ENCODE measurements at regions not wholly inside any gene's neighbourhood (a gene's known extent, or its start where the extent isn't known, plus 50 kb on each side); places are given as distances from the start of the nearest gene placed in this dataset.

- intact Hi-C loops (cut with DNase I): no loop called here
These were observed 1348.5 kb downstream of the PCDH9 start for GRCh38 chr13:65881561-65882155.

DNA sequence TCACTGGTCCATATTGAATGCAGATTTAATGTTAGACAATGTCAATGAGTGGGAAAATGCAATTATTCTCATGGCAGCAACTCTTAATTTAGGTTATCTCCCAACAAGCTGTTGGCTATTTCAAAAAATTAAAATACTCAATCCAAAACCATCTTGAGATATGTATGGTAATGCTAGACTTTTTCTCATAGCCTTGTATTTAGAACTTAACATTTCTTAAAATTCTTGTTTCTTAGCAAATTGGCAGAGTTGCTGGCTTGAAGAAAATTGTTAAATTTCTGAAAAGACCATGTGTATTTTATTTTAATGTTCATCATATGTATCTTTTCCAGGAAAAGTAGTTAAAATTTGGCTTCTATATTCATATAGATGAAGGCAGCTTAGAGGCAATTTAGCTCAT lies 1355.1 kb downstream of the PCDH9 start:
- intact Hi-C loops (cut with DNase I): no loop called here
- no peak overlapping the region for H3K4me3 ChIP-seq
- H3K27me3 ChIP-seq: no peaks in the 10 kb centered on the region
- H3K9me3 ChIP-seq: no peaks in the 10 kb centered on the region
- no peak for DNase-seq
- no peak overlapping the region for H3K27ac ChIP-seq
- H3K4me1 ChIP-seq (ENCODE audit: insufficient read depth): no peaks in the 10 kb centered on the region
- no peak for TF ChIP-seq EP300 (IDR thresholded peaks at IDR 0.05)
- TF ChIP-seq CTCF (IDR thresholded peaks at IDR 0.05): no peak
- no peak for TF ChIP-seq POLR2A (IDR thresholded peaks at IDR 0.05)
- H3K36me3 ChIP-seq: no peaks in the 10 kb centered on the region

More at GRCh38 chr13:65881561-65882155, 1348.5 kb downstream of the PCDH9 start:
- H3K4me3 ChIP-seq: no peak overlapping the region
- no peaks in the 10 kb centered on the region for H3K9me3 ChIP-seq
- no peak overlapping the region for H3K27ac ChIP-seq
- 83 to 91% (median 88%) methylated on average over 3 of the region's 3 CpGs for WGBS, 3 donors
- no peaks in the 10 kb centered on the region for H3K4me1 ChIP-seq (ENCODE audit: insufficient read depth)
- H3K36me3 ChIP-seq: no peaks in the 10 kb centered on the region
- DNase-seq: no peak
- H3K27me3 ChIP-seq: no peaks in the 10 kb centered on the region
- TF ChIP-seq POLR2A (IDR thresholded peaks at IDR 0.05): no peak
- TF ChIP-seq CTCF (IDR thresholded peaks at IDR 0.05): no peak
- TF ChIP-seq EP300 (IDR thresholded peaks at IDR 0.05): no peak

DNA sequence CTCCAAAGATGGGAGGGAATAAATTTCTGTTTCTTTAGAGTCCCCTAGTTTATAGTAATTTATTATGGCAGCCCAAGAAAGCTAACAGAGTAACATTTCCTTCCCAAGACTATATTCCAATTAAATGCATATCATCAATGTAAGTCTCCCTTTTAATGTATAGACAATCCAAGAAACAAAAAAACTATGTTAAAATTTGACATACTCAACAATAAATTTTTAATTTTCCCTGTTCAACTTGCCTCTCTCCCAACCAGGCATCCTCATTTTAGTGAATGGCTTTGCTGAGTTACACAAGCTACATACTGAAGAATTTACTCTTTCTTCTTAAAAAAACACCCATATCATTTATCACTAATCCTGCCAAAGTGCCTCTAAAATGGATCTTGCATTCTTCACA lies 1357.7 kb downstream of the PCDH9 start:
- no peaks in the 10 kb centered on the region for H3K4me1 ChIP-seq (ENCODE audit: insufficient read depth)
- no peak overlapping the region for H3K27ac ChIP-seq
- H3K27me3 ChIP-seq: no peaks in the 10 kb centered on the region
- no peaks in the 10 kb centered on the region for H3K9me3 ChIP-seq
- intact Hi-C loops (cut with DNase I): no loop called here
- no peak overlapping the region for H3K4me3 ChIP-seq
- DNase-seq: no peak
- no peaks in the 10 kb centered on the region for H3K36me3 ChIP-seq
- TF ChIP-seq POLR2A (IDR thresholded peaks at IDR 0.05): no peak
- TF ChIP-seq CTCF (IDR thresholded peaks at IDR 0.05): no peak
- no peak for TF ChIP-seq EP300 (IDR thresholded peaks at IDR 0.05)

DNA sequence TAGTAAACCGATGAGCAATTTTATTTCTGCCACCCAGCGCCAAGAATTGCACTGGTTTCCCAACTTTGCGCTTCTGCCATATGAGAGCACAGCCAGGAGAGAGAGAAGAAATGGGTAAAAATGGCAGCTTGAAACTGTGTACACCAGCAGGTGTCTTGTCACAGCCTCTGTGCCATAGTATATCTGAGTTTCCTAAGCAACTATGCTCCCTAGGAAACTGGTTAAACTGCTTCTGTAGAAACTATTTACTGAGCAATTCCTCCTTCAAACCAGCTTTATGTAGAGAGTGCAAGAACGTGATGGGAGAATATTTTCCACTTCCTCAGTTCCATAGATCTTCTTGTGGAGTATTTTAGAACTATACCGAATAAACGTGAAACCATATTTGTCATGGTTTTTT lies 1361.3 kb downstream of the PCDH9 start:
- TF ChIP-seq EP300 (IDR thresholded peaks at IDR 0.05): no peak
- no peak for TF ChIP-seq POLR2A (IDR thresholded peaks at IDR 0.05)
- TF ChIP-seq CTCF (IDR thresholded peaks at IDR 0.05): no peak
- no peaks in the 10 kb centered on the region for H3K36me3 ChIP-seq
- no peaks in the 10 kb centered on the region for H3K27me3 ChIP-seq
- DNase-seq: no peak
- H3K27ac ChIP-seq: no peak overlapping the region
- no peaks in the 10 kb centered on the region for H3K4me1 ChIP-seq (ENCODE audit: insufficient read depth)
- intact Hi-C loops (cut with DNase I): no loop called here
- 77 to 80% (median 78%) methylated on average over 6 of the region's 6 CpGs for WGBS, 3 donors
- H3K4me3 ChIP-seq: no peak overlapping the region
- H3K9me3 ChIP-seq: no peaks in the 10 kb centered on the region

Measured in ovary (tissue), 7 donors.